K562 (cell line): ENCODE measurements at regions not wholly inside any gene's neighbourhood (a gene's known extent, or its start where the extent isn't known, plus 50 kb on each side); places are given as distances from the start of the nearest gene placed in this dataset.

Source experiments
- BHLHE40 ChIP-seq: IDR thresholded peaks from 2 replicates; pipeline ENCODE4 v1.6.1; 2011; ENCODE audit warnings: low read length, improper control_type of control experiment
- EZH2 ChIP-seq: IDR thresholded peaks from 2 replicates; pipeline ENCODE4 v1.6.1; 2012; ENCODE audit warnings: low read depth, mild to moderate bottlenecking, inconsistent platforms, low read length, borderline replicate concordance
- HINFP ChIP-seq: fragments of 450-650 bp; conservative IDR thresholded peaks from 2 replicates; pipeline ENCODE4 v1.6.1; 2016; ENCODE audit warnings: missing genetic modification characterization, low read depth, mild to moderate bottlenecking, control low read depth, missing compliant biosample characterization
- ILK ChIP-seq: fragments of 450-650 bp; IDR thresholded peaks from 2 replicates; pipeline ENCODE4 v1.6.1; 2016; ENCODE audit warnings: missing genetic modification characterization, low read depth, mild to moderate bottlenecking, missing compliant biosample characterization, moderate library complexity, borderline replicate concordance
- NCOA4 ChIP-seq: fragments of 450-650 bp; IDR thresholded peaks from 2 replicates; pipeline ENCODE4 v1.6.1; 2018; ENCODE audit warnings: mild to moderate bottlenecking; ENCODE audit not compliant: partially characterized antibody
- NCOR1 ChIP-seq: fragments of 450-650 bp; IDR thresholded peaks from 2 replicates; pipeline ENCODE4 v1.6.1; 2016; ENCODE audit warnings: mild to moderate bottlenecking, moderate library complexity
- NR1H2 ChIP-seq: sonication (generic); formaldehyde crosslinking; IDR thresholded peaks from 2 replicates; pipeline ENCODE4 v1.4.0; 2020; ENCODE audit warnings: mild to moderate bottlenecking, missing genetic modification reagents
- POLR2A ChIP-seq: fragments of 450-650 bp; conservative IDR thresholded peaks from 2 replicates; pipeline ENCODE4 v1.6.1; 2016
- PTBP1 ChIP-seq: fragments of 200-400 bp; formaldehyde crosslinking; IDR thresholded peaks from 2 replicates; pipeline ENCODE4 v1.6.1; 2017; ENCODE audit warnings: low read depth, low read length
- RAD21 ChIP-seq, 2 experiments: fragments of 250-450 bp in 1 of 2; fragments of 450-650 bp in 1 of 2; sonication (Bioruptor Pico) in 1 of 2; formaldehyde crosslinking in 1 of 2; IDR thresholded peaks in 1 of 2; conservative IDR thresholded peaks in 1 of 2; 2 replicates each; pipeline versions ENCODE4 v1.4.0 to v1.8.0; 2020 to 2022; ENCODE audit warnings: mild to moderate bottlenecking in 2 of 2, moderate library complexity in 1 of 2
- TCF7L2 ChIP-seq: fragments of 150-350 bp; IDR thresholded peaks from 2 replicates; pipeline ENCODE4 v1.6.1; 2016; ENCODE audit warnings: low read depth, mild to moderate bottlenecking, low read length, moderate library complexity
- ZNF75A ChIP-seq: fragments of 450-650 bp; formaldehyde crosslinking; IDR thresholded peaks from 2 replicates; pipeline ENCODE4 v1.4.0; 2020; ENCODE audit warnings: mild to moderate bottlenecking
- ZNF766 ChIP-seq: fragments of 200-800 bp; sonication (Bioruptor generic); conservative IDR thresholded peaks from 2 replicates; pipeline ENCODE4 v1.6.1; 2016; ENCODE audit warnings: missing genetic modification characterization, missing compliant biosample characterization
- TF ChIP-seq, protein P1 (sequence below), 3 experiments: IDR thresholded peaks in 2 of 3; conservative IDR thresholded peaks in 1 of 3; 2 replicates each; pipeline ENCODE4 v1.5.1; 2011 to 2012; ENCODE audit warnings: low read length in 3 of 3, mild to moderate bottlenecking in 3 of 3, control low read depth in 2 of 3, improper control_type of control experiment in 1 of 3, inconsistent platforms in 1 of 3, low read depth in 1 of 3, mixed read lengths in 1 of 3, moderate library complexity in 1 of 3; ENCODE audit not compliant: insufficient read depth in 2 of 3

GRCh38 chr14:51474854-51475253 lies 176.9 kb upstream of the FRMD6 start:
- TF ChIP-seq PTBP1 = no peak
- no peak for TF ChIP-seq POLR2A
- TF ChIP-seq, protein P1, sequence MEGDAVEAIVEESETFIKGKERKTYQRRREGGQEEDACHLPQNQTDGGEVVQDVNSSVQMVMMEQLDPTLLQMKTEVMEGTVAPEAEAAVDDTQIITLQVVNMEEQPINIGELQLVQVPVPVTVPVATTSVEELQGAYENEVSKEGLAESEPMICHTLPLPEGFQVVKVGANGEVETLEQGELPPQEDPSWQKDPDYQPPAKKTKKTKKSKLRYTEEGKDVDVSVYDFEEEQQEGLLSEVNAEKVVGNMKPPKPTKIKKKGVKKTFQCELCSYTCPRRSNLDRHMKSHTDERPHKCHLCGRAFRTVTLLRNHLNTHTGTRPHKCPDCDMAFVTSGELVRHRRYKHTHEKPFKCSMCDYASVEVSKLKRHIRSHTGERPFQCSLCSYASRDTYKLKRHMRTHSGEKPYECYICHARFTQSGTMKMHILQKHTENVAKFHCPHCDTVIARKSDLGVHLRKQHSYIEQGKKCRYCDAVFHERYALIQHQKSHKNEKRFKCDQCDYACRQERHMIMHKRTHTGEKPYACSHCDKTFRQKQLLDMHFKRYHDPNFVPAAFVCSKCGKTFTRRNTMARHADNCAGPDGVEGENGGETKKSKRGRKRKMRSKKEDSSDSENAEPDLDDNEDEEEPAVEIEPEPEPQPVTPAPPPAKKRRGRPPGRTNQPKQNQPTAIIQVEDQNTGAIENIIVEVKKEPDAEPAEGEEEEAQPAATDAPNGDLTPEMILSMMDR (IDR thresholded peaks at IDR 0.05 in 2 of 3, conservative IDR thresholded peaks at IDR 0.05 in 1 of 3; ENCODE audit: insufficient read depth in 2 of 3, low read depth in 1 of 3, low read length in 3 of 3) = no peak
- no peak for TF ChIP-seq ILK (tag)
- TF ChIP-seq RAD21 (CRISPR knock-in tag; conservative IDR thresholded peaks at IDR 0.05 in 1 of 2, IDR thresholded peaks at IDR 0.05 in 1 of 2) = no peak
- no peak for TF ChIP-seq BHLHE40
- no peak for TF ChIP-seq NR1H2 (CRISPR knock-in tag)
- TF ChIP-seq ZNF75A (CRISPR knock-in tag) = no peak
- no peak for TF ChIP-seq NCOA4
- TF ChIP-seq NCOR1 = no peak
- TF ChIP-seq TCF7L2 = no peak
- TF ChIP-seq HINFP (tag) = no peak
- no peak for TF ChIP-seq EZH2
- no peak for TF ChIP-seq ZNF766 (CRISPR knock-in tag)
